HepG2 (cell line): ENCODE measurements at regions not wholly inside any gene's neighbourhood (a gene's known extent, or its start where the extent isn't known, plus 50 kb on each side); places are given as distances from the start of the nearest gene placed in this dataset.

ENCODE experiments used
- ATF5 ChIP-seq: sonication (generic); formaldehyde crosslinking; IDR thresholded peaks from 2 replicates; pipeline ENCODE4 v1.4.0; 2020; ENCODE audit warnings: mild to moderate bottlenecking, low read depth, missing genetic modification reagents
- CENPT ChIP-seq: sonication (generic); formaldehyde crosslinking; IDR thresholded peaks from 2 replicates; pipeline ENCODE4 v1.8.0; 2022; ENCODE audit warnings: low read depth, mild to moderate bottlenecking, moderate library complexity, missing genetic modification reagents
- CREBL2 ChIP-seq: sonication (generic); formaldehyde crosslinking; IDR thresholded peaks from 2 replicates; pipeline ENCODE4 v1.8.1; 2023; ENCODE audit warnings: missing genetic modification reagents, mild to moderate bottlenecking, borderline replicate concordance
- IKZF5 ChIP-seq: IDR thresholded peaks from 2 replicates; pipeline ENCODE4 v1.6.1; 2018; ENCODE audit warnings: missing genetic modification reagents, mild to moderate bottlenecking, missing compliant biosample characterization
- IRX3 ChIP-seq: sonication (generic); formaldehyde crosslinking; IDR thresholded peaks from 2 replicates; pipeline ENCODE4 v1.8.1; 2023; ENCODE audit warnings: mild to moderate bottlenecking, low read depth, missing genetic modification reagents, borderline replicate concordance
- PRDM15 ChIP-seq: sonication (generic); formaldehyde crosslinking; IDR thresholded peaks from 2 replicates; pipeline ENCODE4 v1.4.0; 2020; ENCODE audit warnings: missing genetic modification reagents
- TMF1 ChIP-seq: sonication (generic); formaldehyde crosslinking; IDR thresholded peaks from 2 replicates; pipeline ENCODE4 v1.8.1; 2022; ENCODE audit warnings: low read depth, missing genetic modification reagents
- ZNF101 ChIP-seq: sonication (generic); formaldehyde crosslinking; IDR thresholded peaks from 2 replicates; pipeline ENCODE4 v1.4.0; 2020; ENCODE audit warnings: mild to moderate bottlenecking, low read depth, missing genetic modification reagents, borderline replicate concordance
- ZNF138 ChIP-seq: sonication (generic); formaldehyde crosslinking; IDR thresholded peaks from 2 replicates; pipeline ENCODE4 v1.5.0; 2020; ENCODE audit warnings: mild to moderate bottlenecking, low read depth, missing genetic modification reagents
- ZNF616 ChIP-seq: sonication (generic); formaldehyde crosslinking; IDR thresholded peaks from 2 replicates; pipeline ENCODE4 v1.5.0; 2020; ENCODE audit warnings: low read depth, mild to moderate bottlenecking, missing genetic modification reagents
- ZSCAN12 ChIP-seq: sonication (generic); formaldehyde crosslinking; IDR thresholded peaks from 2 replicates; pipeline ENCODE4 v1.9.0; 2021; ENCODE audit warnings: mild to moderate bottlenecking, missing genetic modification reagents

- no peak for TF ChIP-seq PRDM15
- TF ChIP-seq TMF1 (CRISPR knock-in tag): no peak
- TF ChIP-seq CREBL2: no peak
- no peak for TF ChIP-seq IRX3 (CRISPR knock-in tag)
- no peak for TF ChIP-seq IKZF5 (CRISPR knock-in tag)
- no peak for TF ChIP-seq CENPT (CRISPR knock-in tag)
- TF ChIP-seq ZNF101: no peak
- no peak for TF ChIP-seq ZNF138 (CRISPR knock-in tag)
- no peak for TF ChIP-seq ATF5 (CRISPR knock-in tag)
- no peak for TF ChIP-seq ZSCAN12 (CRISPR knock-in tag)
- TF ChIP-seq ZNF616: no peak
Observed at GRCh38 chr3:3495611-3496010, 303.6 kb upstream of the LRRN1 start (continued).
